Stomach (tissue), 4 donors: ENCODE measurements at regions not wholly inside any gene's neighbourhood (a gene's known extent, or its start where the extent isn't known, plus 50 kb on each side); places are given as distances from the start of the nearest gene placed in this dataset.

ENCODE experiments used
- CTCF ChIP-seq, 7 experiments: fragments of 450-650 bp in 4 of 7; fragments of 200-600 bp in 3 of 7; sonication (generic) in 3 of 7; IDR thresholded peaks; one replicate each; pipeline ENCODE4 v1.5.1; 2016 to 2019; ENCODE audit warnings: antibody characterized with exemption in 7 of 7, control low read depth in 2 of 7, mild to moderate bottlenecking in 1 of 7
- EP300 ChIP-seq: sonication (generic); formaldehyde crosslinking; IDR thresholded peaks from one replicate; pipeline ENCODE4 v1.6.1; 2017; ENCODE audit warnings: antibody characterized with exemption
- POLR2A ChIP-seq, 4 donors: fragments of 450-650 bp; IDR thresholded peaks; one replicate each; pipeline ENCODE4 v1.6.1; 2016; ENCODE audit warnings: antibody characterized with exemption in 4 of 4, control low read depth in 2 of 4, mild to moderate bottlenecking in 1 of 4, moderate library complexity in 1 of 4
- POLR2AphosphoS5 ChIP-seq, 3 donors: sonication (generic); formaldehyde crosslinking; IDR thresholded peaks; one replicate each; pipeline ENCODE4 v1.6.1; 2016; ENCODE audit warnings: antibody characterized with exemption in 3 of 3

DNA sequence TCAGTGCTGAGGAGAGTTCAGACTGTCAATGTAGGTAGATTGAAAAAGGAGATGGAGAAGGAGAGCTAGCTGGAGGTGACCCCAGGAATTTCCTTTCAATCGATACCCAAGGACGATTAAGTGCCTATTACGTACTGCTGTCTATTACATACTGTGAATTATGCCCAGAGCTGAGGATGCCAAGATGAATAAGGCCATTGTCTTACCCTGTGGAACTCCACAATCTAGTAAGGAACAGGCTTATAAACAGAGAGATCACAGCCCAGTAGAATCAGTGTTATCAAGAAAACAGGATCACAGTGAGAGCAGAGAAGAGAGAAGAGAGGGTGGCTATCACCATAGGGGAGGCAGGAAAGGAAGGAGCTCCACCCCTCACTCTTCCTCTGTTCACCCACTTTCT is 54.1 kb upstream of the PDE8B start:
- TF ChIP-seq CTCF (IDR thresholded peaks at IDR 0.05) = no peak
- TF ChIP-seq EP300 = no peak
- TF ChIP-seq POLR2A (IDR thresholded peaks at IDR 0.05) = no peak
- no peak for TF ChIP-seq POLR2AphosphoS5 (IDR thresholded peaks at IDR 0.05)
